ENCODE measurements at regions not wholly inside any gene's neighbourhood (a gene's known extent, or its start where the extent isn't known, plus 50 kb on each side); places are given as distances from the start of the nearest gene placed in this dataset.

- Histone ChIP-seq H2AFZ (ENCODE audit: low read length) (no peak overlapping the region), H3K4me1 (ENCODE audit: control insufficient read depth, extremely low read depth, insufficient read depth, low read length) (peaks cover 28% of the 10 kb centered on the region), H3K36me3 (ENCODE audit: control insufficient read depth, insufficient read depth, low read length) (no peaks in the 10 kb centered on the region), H3K79me2 (ENCODE audit: control insufficient read depth, insufficient read depth, low read length) (no peaks in the 10 kb centered on the region), H3K4me3 (replicated peaks in 1 of 4; ENCODE audit: control extremely low read depth in 1 of 4, insufficient read depth in 1 of 4, low read depth in 3 of 4, low read length in 4 of 4) (no peak overlapping the region), H3K27ac (ENCODE audit: insufficient read depth, low read length) (peak overlapping the region; percentile 93), H3K9me3 (ENCODE audit: control insufficient read depth, insufficient read depth, low read depth, low read length) (no peaks in the 10 kb centered on the region), H3K4me2 (ENCODE audit: extremely low read depth, insufficient read depth, low read length) (peak overlapping the region; percentile 49), H3K9ac (ENCODE audit: insufficient read depth, low read length) (no peak overlapping the region), H3K27me3 (ENCODE audit: control insufficient read depth, insufficient read depth, low read length) (no peaks in the 10 kb centered on the region), H4K20me1 (ENCODE audit: control insufficient read depth, extremely low read depth, insufficient read depth, low read length) (no peaks in the 10 kb centered on the region)
- no peak for DNase-seq (ENCODE audit: low read depth in 2 of 2)
- TF ChIP-seq CTCF (conservative IDR thresholded peaks at IDR 0.05 in 1 of 2, IDR thresholded peaks at IDR 0.05 in 1 of 2; ENCODE audit: low read depth in 1 of 2, low read length in 2 of 2) = no peak
- no peak for TF ChIP-seq EZH2 (IDR thresholded peaks at IDR 0.05; ENCODE audit: low read length, missing control alignments)
Measured at GRCh38 chr1:8097908-8098307, 71.8 kb upstream of the ERRFI1 start.

GRCh38 chr1:8097077-8097799 is 71.1 kb upstream of the ERRFI1 start:
- Histone ChIP-seq H3K4me3 (replicated peaks in 1 of 4; ENCODE audit: control extremely low read depth in 1 of 4, insufficient read depth in 1 of 4, low read depth in 3 of 4, low read length in 4 of 4) (no peak overlapping the region), H2AFZ (ENCODE audit: low read length) (no peak overlapping the region)
- no peak for TF ChIP-seq CTCF (conservative IDR thresholded peaks at IDR 0.05 in 1 of 2, IDR thresholded peaks at IDR 0.05 in 1 of 2; ENCODE audit: low read depth in 1 of 2, low read length in 2 of 2)
- no peak for TF ChIP-seq EZH2 (IDR thresholded peaks at IDR 0.05; ENCODE audit: low read length, missing control alignments)

GRCh38 chr1:8096105-8097011 is 70.2 kb upstream of the ERRFI1 start:
- no peak for TF ChIP-seq EZH2 (IDR thresholded peaks at IDR 0.05; ENCODE audit: low read length, missing control alignments)
- TF ChIP-seq CTCF (conservative IDR thresholded peaks at IDR 0.05 in 1 of 2, IDR thresholded peaks at IDR 0.05 in 1 of 2; ENCODE audit: low read depth in 1 of 2, low read length in 2 of 2) = no peak
- no peak overlapping the region for H3K4me3 ChIP-seq (replicated peaks in 1 of 4; ENCODE audit: control extremely low read depth in 1 of 4, insufficient read depth in 1 of 4, low read depth in 3 of 4, low read length in 4 of 4)
- peak; percentile 86 to 92 for DNase-seq (ENCODE audit: low read depth in 2 of 2)

More at GRCh38 chr1:8097077-8097799, 71.1 kb upstream of the ERRFI1 start:
- H4K20me1 ChIP-seq (ENCODE audit: control insufficient read depth, extremely low read depth, insufficient read depth, low read length) = no peaks in the 10 kb centered on the region
- H3K27ac ChIP-seq (ENCODE audit: insufficient read depth, low read length) = peak overlapping the region; percentile 93
- H3K36me3 ChIP-seq (ENCODE audit: control insufficient read depth, insufficient read depth, low read length) = no peaks in the 10 kb centered on the region
- H3K9ac ChIP-seq (ENCODE audit: insufficient read depth, low read length) = peak overlapping the region; percentile 48
- no peaks in the 10 kb centered on the region for H3K9me3 ChIP-seq (ENCODE audit: control insufficient read depth, insufficient read depth, low read depth, low read length)
- peaks cover 28% of the 10 kb centered on the region for H3K4me1 ChIP-seq (ENCODE audit: control insufficient read depth, extremely low read depth, insufficient read depth, low read length)
- DNase-seq (ENCODE audit: low read depth in 2 of 2) = peak; percentile 93 to 99
- peak overlapping the region; percentile 49 for H3K4me2 ChIP-seq (ENCODE audit: extremely low read depth, insufficient read depth, low read length)
- H3K27me3 ChIP-seq (ENCODE audit: control insufficient read depth, insufficient read depth, low read length) = no peaks in the 10 kb centered on the region
- no peaks in the 10 kb centered on the region for H3K79me2 ChIP-seq (ENCODE audit: control insufficient read depth, insufficient read depth, low read length)

More at GRCh38 chr1:8096105-8097011, 70.2 kb upstream of the ERRFI1 start:
- no peaks in the 10 kb centered on the region for H3K79me2 ChIP-seq (ENCODE audit: control insufficient read depth, insufficient read depth, low read length)
- H3K4me1 ChIP-seq (ENCODE audit: control insufficient read depth, extremely low read depth, insufficient read depth, low read length) = peaks cover 33% of the 10 kb centered on the region
- H3K9ac ChIP-seq (ENCODE audit: insufficient read depth, low read length) = no peak overlapping the region
- H3K9me3 ChIP-seq (ENCODE audit: control insufficient read depth, insufficient read depth, low read depth, low read length) = no peaks in the 10 kb centered on the region
- H3K27me3 ChIP-seq (ENCODE audit: control insufficient read depth, insufficient read depth, low read length) = no peaks in the 10 kb centered on the region
- H3K36me3 ChIP-seq (ENCODE audit: control insufficient read depth, insufficient read depth, low read length) = no peaks in the 10 kb centered on the region
- H2AFZ ChIP-seq (ENCODE audit: low read length) = no peak overlapping the region
- H3K4me2 ChIP-seq (ENCODE audit: extremely low read depth, insufficient read depth, low read length) = peak overlapping the region; percentile 45
- H4K20me1 ChIP-seq (ENCODE audit: control insufficient read depth, extremely low read depth, insufficient read depth, low read length) = no peaks in the 10 kb centered on the region
- peak overlapping the region; percentile 93 for H3K27ac ChIP-seq (ENCODE audit: insufficient read depth, low read length)
